OCI-LY1 (cell line): ENCODE measurements at regions not wholly inside any gene's neighbourhood (a gene's known extent, or its start where the extent isn't known, plus 50 kb on each side); places are given as distances from the start of the nearest gene placed in this dataset.

Experiments
- H2AFZ ChIP-seq: fragments of 200-600 bp; sonication (generic), shearing (Covaris generic); 2 replicates; pipeline ENCODE4 v1.6.0; 2014; ENCODE audit warnings: antibody characterized with exemption, mild to moderate bottlenecking, low read length
- H3F3A ChIP-seq: fragments of 200-600 bp; sonication (generic), shearing (Covaris generic); 2 replicates; pipeline ENCODE4 v1.6.0; 2014; ENCODE audit warnings: mild to moderate bottlenecking, antibody characterized with exemption, low read length, moderate library complexity; ENCODE audit not compliant: insufficient read depth
- H3K27ac ChIP-seq: fragments of 200-600 bp; sonication (generic); 2 replicates; pipeline ENCODE4 v1.5.1; 2014; ENCODE audit warnings: low read length, mixed run types, mild to moderate bottlenecking, low read depth; ENCODE audit not compliant: poor library complexity, severe bottlenecking
- H3K27me3 ChIP-seq: fragments of 200-600 bp; sonication (generic); 2 replicates; pipeline ENCODE4 v1.6.0; 2014; ENCODE audit warnings: antibody characterized with exemption, mild to moderate bottlenecking, low read length, moderate library complexity; ENCODE audit not compliant: insufficient read depth
- H3K36me3 ChIP-seq: fragments of 200-600 bp; sonication (generic); 2 replicates; pipeline ENCODE4 v1.6.1; 2014; ENCODE audit warnings: mild to moderate bottlenecking, antibody characterized with exemption, low read length, moderate library complexity, mixed read lengths; ENCODE audit not compliant: insufficient read depth
- H3K4me1 ChIP-seq: fragments of 200-600 bp; sonication (generic); 2 replicates; pipeline ENCODE4 v1.5.1; 2014; ENCODE audit warnings: mild to moderate bottlenecking, low read length, moderate library complexity; ENCODE audit not compliant: insufficient read depth, severe bottlenecking
- H3K4me2 ChIP-seq: fragments of 200-600 bp; sonication (generic), shearing (Covaris generic); 2 replicates; pipeline ENCODE4 v1.6.1; 2014; ENCODE audit warnings: low read length
- H3K4me3 ChIP-seq: fragments of 200-600 bp; sonication (generic); 2 replicates; pipeline ENCODE4 v1.5.1; 2014; ENCODE audit warnings: low read length, low read depth, mild to moderate bottlenecking, mixed read lengths; ENCODE audit not compliant: poor library complexity, severe bottlenecking
- H3K79me2 ChIP-seq: fragments of 200-600 bp; shearing (Covaris generic); 2 replicates; pipeline ENCODE4 v1.6.1; 2016; ENCODE audit warnings: mixed run types, low read length, mixed read lengths; ENCODE audit not compliant: insufficient read depth
- H3K9ac ChIP-seq: fragments of 200-600 bp; sonication (generic), shearing (Covaris generic); 2 replicates; pipeline ENCODE4 v1.6.1; 2014; ENCODE audit warnings: mild to moderate bottlenecking, low read length, mixed read lengths
- H3K9me2 ChIP-seq: fragments of 200-600 bp; sonication (generic), shearing (Covaris generic); 2 replicates; pipeline ENCODE4 v1.6.1; 2014; ENCODE audit warnings: low read depth, mild to moderate bottlenecking, low read length, mixed read lengths
- H3K9me3 ChIP-seq: fragments of 200-600 bp; shearing (Covaris generic); 2 replicates; pipeline ENCODE4 v1.6.1; 2014; ENCODE audit warnings: low read length, mixed read lengths
- H4K20me1 ChIP-seq: fragments of 200-600 bp; sonication (generic), shearing (Covaris generic); 2 replicates; pipeline ENCODE4 v1.6.0; 2016; ENCODE audit warnings: mild to moderate bottlenecking, low read length; ENCODE audit not compliant: insufficient read depth
- CTCF ChIP-seq: fragments of 200-600 bp; sonication (generic), shearing (Covaris generic); IDR thresholded peaks from 2 replicates; pipeline ENCODE4 v1.5.1; 2017; ENCODE audit warnings: mild to moderate bottlenecking, antibody characterized with exemption, low read length, moderate library complexity, mixed read lengths
- EZH2 ChIP-seq: fragments of 200-600 bp; sonication (generic), shearing (Covaris generic); IDR thresholded peaks from 2 replicates; pipeline ENCODE4 v1.8.0; 2017; ENCODE audit warnings: borderline replicate concordance, mixed run types, mild to moderate bottlenecking, antibody characterized with exemption, low read length, moderate library complexity, mixed read lengths

GRCh38 chr12:22974865-22975264, 349.9 kb downstream of the ETNK1 start:
- Histone ChIP-seq H2AFZ (no peak overlapping the region), H3K4me2 (no peak overlapping the region), H3K27me3 (no peaks in the 10 kb centered on the region), H3K79me2 (no peaks in the 10 kb centered on the region), H3K4me3 (no peak overlapping the region), H3K9ac (no peak overlapping the region), H3F3A (no peaks in the 10 kb centered on the region), H3K27ac (no peak overlapping the region), H4K20me1 (no peaks in the 10 kb centered on the region), H3K4me1 (no peaks in the 10 kb centered on the region), H3K9me2 (no peaks in the 10 kb centered on the region), H3K9me3 (no peaks in the 10 kb centered on the region), H3K36me3 (no peaks in the 10 kb centered on the region)
- TF ChIP-seq EZH2 (no peak), CTCF (no peak)

GRCh38 chr12:22978962-22979361, 354.0 kb downstream of the ETNK1 start:
- no peaks in the 10 kb centered on the region for H3K36me3 ChIP-seq
- H3K4me1 ChIP-seq = no peaks in the 10 kb centered on the region
- H3K79me2 ChIP-seq = no peaks in the 10 kb centered on the region
- no peak for TF ChIP-seq CTCF
- no peak for TF ChIP-seq EZH2
- H3K9me3 ChIP-seq = no peaks in the 10 kb centered on the region
- H2AFZ ChIP-seq = no peak overlapping the region
- no peaks in the 10 kb centered on the region for H3F3A ChIP-seq
- no peak overlapping the region for H3K9ac ChIP-seq
- no peaks in the 10 kb centered on the region for H3K27me3 ChIP-seq
- H3K27ac ChIP-seq = no peak overlapping the region
- no peaks in the 10 kb centered on the region for H3K9me2 ChIP-seq
- no peak overlapping the region for H3K4me2 ChIP-seq
- H4K20me1 ChIP-seq = no peaks in the 10 kb centered on the region
- H3K4me3 ChIP-seq = no peak overlapping the region

- H3K4me2 ChIP-seq = no peak overlapping the region
- no peaks in the 10 kb centered on the region for H3K9me3 ChIP-seq
- H3K4me1 ChIP-seq = no peaks in the 10 kb centered on the region
- no peak overlapping the region for H3K9ac ChIP-seq
- H3K27me3 ChIP-seq = no peaks in the 10 kb centered on the region
- H2AFZ ChIP-seq = no peak overlapping the region
- no peaks in the 10 kb centered on the region for H3F3A ChIP-seq
- H3K4me3 ChIP-seq = no peak overlapping the region
- H4K20me1 ChIP-seq = no peaks in the 10 kb centered on the region
- H3K9me2 ChIP-seq = no peaks in the 10 kb centered on the region
- no peak for TF ChIP-seq CTCF
- no peak for TF ChIP-seq EZH2
- no peaks in the 10 kb centered on the region for H3K79me2 ChIP-seq
- H3K27ac ChIP-seq = no peak overlapping the region
- H3K36me3 ChIP-seq = no peaks in the 10 kb centered on the region
Measured at GRCh38 chr12:22979854-22980469, 355.0 kb downstream of the ETNK1 start.
